Left lung (tissue), 4 donors: ENCODE measurements at regions not wholly inside any gene's neighbourhood (a gene's known extent, or its start where the extent isn't known, plus 50 kb on each side); places are given as distances from the start of the nearest gene placed in this dataset.

Experiments used
- ATAC-seq: fragments of 200-7000 bp; cut with Tn5 transposase; one replicate; pipeline ENCODE4 v1.9.1; 2020; ENCODE audit warnings: moderate library complexity
- DNase-seq, 4 donors: peaks; one replicate each; pipeline ENCODE4 v3.0.0-alpha.2; 2013 to 2020
- H3K27ac ChIP-seq, 2 donors: fragments of 200-600 bp; sonication (generic) in 1 of 2; one replicate each; pipeline versions ENCODE4 v1.5.0 to v1.8.0; 2020 to 2021
- H3K27me3 ChIP-seq, 2 donors: fragments of 200-600 bp; sonication (generic) in 1 of 2; one replicate each; pipeline versions ENCODE4 v1.5.0 to v1.8.0; 2020 to 2021
- H3K36me3 ChIP-seq, 2 donors: fragments of 200-600 bp; sonication (generic) in 1 of 2; one replicate each; pipeline versions ENCODE4 v1.5.0 to v1.8.0; 2020 to 2021
- H3K4me1 ChIP-seq, 2 donors: fragments of 200-600 bp; one replicate each; pipeline ENCODE4 v1.8.0; 2021
- H3K4me3 ChIP-seq, 2 donors: fragments of 200-600 bp; sonication (generic) in 1 of 2; one replicate each; pipeline versions ENCODE4 v1.5.0 to v1.8.0; 2020 to 2021; ENCODE audit warnings: mild to moderate bottlenecking in 1 of 2
- H3K9me3 ChIP-seq, 2 donors: fragments of 200-600 bp; sonication (generic) in 1 of 2; one replicate each; pipeline versions ENCODE4 v1.5.0 to v1.8.0; 2020 to 2021
- CTCF ChIP-seq, 2 donors: fragments of 200-600 bp; sonication (generic) in 1 of 2; IDR thresholded peaks; one replicate each; pipeline versions ENCODE4 v1.5.0 to v1.8.0; 2021; ENCODE audit warnings: antibody characterized with exemption in 2 of 2
- intact Hi-C, 2 donors: fragments of 100-400 bp; cut with DNase I; formaldehyde crosslinking; loops; one replicate each; pipeline versions ENCODE4 v1.11.2 to v1.14.2; 2022
- donor health status: DM: no; HTN: yes; CAD: no.
- donor health status: DM: no; HTN: no; CAD: no.

- Histone ChIP-seq H3K36me3 (no peaks in the 10 kb centered on the region), H3K27me3 (peaks cover 0 to 3% of the 10 kb centered on the region in 2 donors), H3K9me3 (no peaks in the 10 kb centered on the region), H3K4me1 (no peaks in the 10 kb centered on the region), H3K4me3 (no peak overlapping the region), H3K27ac (no peak overlapping the region)
- ATAC-seq (no peak), DNase-seq (no peak)
- TF ChIP-seq CTCF (IDR thresholded peaks at IDR 0.05), result no peak
- intact Hi-C loops, result no loop called here
Observed at GRCh38 chr2:3125001-3125760, 252.4 kb downstream of the EIPR1 start.

- H3K9me3 ChIP-seq, result no peaks in the 10 kb centered on the region
- intact Hi-C loops, result no loop called here
- H3K27ac ChIP-seq, result no peak overlapping the region
Observed at GRCh38 chr2:3122525-3122924, 255.1 kb downstream of the EIPR1 start.

GRCh38 chr2:3121601-3122000 is 256.0 kb downstream of the EIPR1 start:
- DNase-seq, result no peak
- Histone ChIP-seq H3K27me3 (no peaks in the 10 kb centered on the region), H3K27ac (no peak overlapping the region), H3K9me3 (no peaks in the 10 kb centered on the region), H3K4me1 (no peaks in the 10 kb centered on the region), H3K4me3 (no peak overlapping the region), H3K36me3 (no peaks in the 10 kb centered on the region)
- ATAC-seq, result no peak
- no peak for TF ChIP-seq CTCF (IDR thresholded peaks at IDR 0.05)
- intact Hi-C loops, result no loop called here

More at GRCh38 chr2:3122525-3122924, 255.1 kb downstream of the EIPR1 start:
- H3K36me3 ChIP-seq, result no peaks in the 10 kb centered on the region
- no peak for TF ChIP-seq CTCF (IDR thresholded peaks at IDR 0.05)
- H3K4me1 ChIP-seq, result no peaks in the 10 kb centered on the region
- ATAC-seq, result no peak
- H3K4me3 ChIP-seq, result no peak overlapping the region
- DNase-seq, result no peak
- no peaks in the 10 kb centered on the region for H3K27me3 ChIP-seq

GRCh38 chr2:3117650-3118216 is 259.9 kb downstream of the EIPR1 start:
- H3K27me3 ChIP-seq, result no peaks in the 10 kb centered on the region
- H3K4me1 ChIP-seq, result no peaks in the 10 kb centered on the region
- H3K27ac ChIP-seq, result no peak overlapping the region
- DNase-seq (no peak), ATAC-seq (no peak)
- H3K9me3 ChIP-seq, result no peaks in the 10 kb centered on the region
- TF ChIP-seq CTCF (IDR thresholded peaks at IDR 0.05), result no peak
- intact Hi-C loops, result no loop called here
- no peaks in the 10 kb centered on the region for H3K36me3 ChIP-seq
- no peak overlapping the region for H3K4me3 ChIP-seq

GRCh38 chr2:3116371-3116770 is 261.2 kb downstream of the EIPR1 start:
- ATAC-seq, result no peak
- no peaks in the 10 kb centered on the region for H3K36me3 ChIP-seq
- TF ChIP-seq CTCF (IDR thresholded peaks at IDR 0.05), result no peak
- H3K4me3 ChIP-seq, result no peak overlapping the region
- intact Hi-C loops, result no loop called here
- H3K27ac ChIP-seq, result no peak overlapping the region
- H3K9me3 ChIP-seq, result no peaks in the 10 kb centered on the region
- no peak for DNase-seq
- H3K4me1 ChIP-seq, result no peaks in the 10 kb centered on the region
- H3K27me3 ChIP-seq, result no peaks in the 10 kb centered on the region
